ENCODE measurements at regions not wholly inside any gene's neighbourhood (a gene's known extent, or its start where the extent isn't known, plus 50 kb on each side); places are given as distances from the start of the nearest gene placed in this dataset.
A peak's percentile ranks its signal among the peaks of the same experiment; 100 is the strongest.

GRCh38 chr12:76611533-76611932 lies 52.0 kb upstream of the OSBPL8 start:
- no peak overlapping the region for H3K27ac Mint-ChIP-seq
- peaks cover 13% of the 10 kb centered on the region for H3K27me3 Mint-ChIP-seq
- no peaks in the 10 kb centered on the region for H3K9me3 Mint-ChIP-seq
- no peak overlapping the region for H3K4me3 Mint-ChIP-seq
- H3K36me3 Mint-ChIP-seq: no peaks in the 10 kb centered on the region
- no peak for ATAC-seq
- no peaks in the 10 kb centered on the region for H3K4me1 Mint-ChIP-seq

- Mint-ChIP-seq H3K4me3 (no peak overlapping the region), H3K27ac (no peak overlapping the region)
These were observed 54.8 kb upstream of the OSBPL8 start for GRCh38 chr12:76614364-76614763.

GRCh38 chr12:76618031-76618430 lies 58.5 kb upstream of the OSBPL8 start:
- H3K27ac Mint-ChIP-seq: no peak overlapping the region
- H3K4me1 Mint-ChIP-seq: no peaks in the 10 kb centered on the region
- no peak for ATAC-seq
- no peak overlapping the region for H3K4me3 Mint-ChIP-seq
- H3K9me3 Mint-ChIP-seq: no peaks in the 10 kb centered on the region
- H3K36me3 Mint-ChIP-seq: no peaks in the 10 kb centered on the region
- H3K27me3 Mint-ChIP-seq: no peaks in the 10 kb centered on the region

More at GRCh38 chr12:76614364-76614763, 54.8 kb upstream of the OSBPL8 start:
- Mint-ChIP-seq H3K9me3 (no peaks in the 10 kb centered on the region), H3K4me1 (no peaks in the 10 kb centered on the region), H3K36me3 (no peaks in the 10 kb centered on the region), H3K27me3 (no peaks in the 10 kb centered on the region)
- no peak for ATAC-seq

DNA sequence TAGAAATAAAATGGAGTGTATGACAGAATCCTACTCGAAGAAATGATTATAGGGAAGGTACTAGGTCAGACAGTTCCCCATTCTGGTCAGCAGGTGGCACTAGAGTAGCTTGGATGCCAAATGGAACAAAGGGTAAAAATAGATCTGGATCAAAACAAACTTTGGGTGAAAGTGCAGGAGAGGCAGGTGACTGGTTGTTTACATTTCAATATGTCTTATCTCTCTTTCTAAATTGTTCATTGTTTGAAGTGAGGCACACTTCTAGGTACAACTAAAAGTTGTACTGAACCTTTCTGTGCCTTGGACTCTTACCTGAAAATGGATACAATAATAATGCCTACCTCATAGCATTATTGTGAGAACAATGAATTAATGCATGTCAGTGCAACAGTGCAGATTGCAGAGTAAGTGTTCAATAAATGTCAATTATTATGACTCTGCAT lies 62.0 kb upstream of the OSBPL8 start:
- H3K4me3 Mint-ChIP-seq: no peak overlapping the region
- H3K4me1 Mint-ChIP-seq: no peaks in the 10 kb centered on the region
- peak; percentile 64 for ATAC-seq
- no peaks in the 10 kb centered on the region for H3K36me3 Mint-ChIP-seq
- no peaks in the 10 kb centered on the region for H3K9me3 Mint-ChIP-seq
- H3K27me3 Mint-ChIP-seq: no peaks in the 10 kb centered on the region
- no peak overlapping the region for H3K27ac Mint-ChIP-seq

DNA sequence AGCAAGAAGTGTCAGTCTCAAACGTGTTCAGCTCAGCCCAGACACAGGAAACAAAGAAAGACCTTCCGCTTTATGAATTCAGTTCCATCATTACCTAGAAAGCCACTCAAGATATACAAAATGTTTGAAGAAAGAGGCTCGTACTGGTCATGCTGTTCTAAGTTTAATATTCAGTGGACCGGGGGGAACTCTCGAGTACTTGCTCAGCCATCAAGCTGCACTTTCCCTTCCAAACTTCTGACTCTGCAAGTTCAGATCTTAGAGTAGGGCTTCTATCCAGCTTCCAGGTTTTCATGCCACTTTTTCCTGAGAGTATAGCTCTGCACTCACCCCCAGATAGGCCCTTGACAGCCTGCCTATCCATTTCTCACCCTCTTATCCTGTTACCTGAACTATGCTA lies 62.8 kb upstream of the OSBPL8 start:
- ATAC-seq: no peak
- H3K27ac Mint-ChIP-seq: no peak overlapping the region
- H3K4me3 Mint-ChIP-seq: no peak overlapping the region
- no peaks in the 10 kb centered on the region for H3K9me3 Mint-ChIP-seq
- H3K4me1 Mint-ChIP-seq: no peaks in the 10 kb centered on the region
- H3K27me3 Mint-ChIP-seq: no peaks in the 10 kb centered on the region
- H3K36me3 Mint-ChIP-seq: no peaks in the 10 kb centered on the region

GRCh38 chr12:76622915-76623314 lies 63.3 kb upstream of the OSBPL8 start:
- H3K4me1 Mint-ChIP-seq: no peaks in the 10 kb centered on the region
- no peaks in the 10 kb centered on the region for H3K9me3 Mint-ChIP-seq
- no peaks in the 10 kb centered on the region for H3K36me3 Mint-ChIP-seq
- no peak for ATAC-seq
- H3K27ac Mint-ChIP-seq: no peak overlapping the region
- no peak overlapping the region for H3K4me3 Mint-ChIP-seq
- H3K27me3 Mint-ChIP-seq: no peaks in the 10 kb centered on the region

DNA sequence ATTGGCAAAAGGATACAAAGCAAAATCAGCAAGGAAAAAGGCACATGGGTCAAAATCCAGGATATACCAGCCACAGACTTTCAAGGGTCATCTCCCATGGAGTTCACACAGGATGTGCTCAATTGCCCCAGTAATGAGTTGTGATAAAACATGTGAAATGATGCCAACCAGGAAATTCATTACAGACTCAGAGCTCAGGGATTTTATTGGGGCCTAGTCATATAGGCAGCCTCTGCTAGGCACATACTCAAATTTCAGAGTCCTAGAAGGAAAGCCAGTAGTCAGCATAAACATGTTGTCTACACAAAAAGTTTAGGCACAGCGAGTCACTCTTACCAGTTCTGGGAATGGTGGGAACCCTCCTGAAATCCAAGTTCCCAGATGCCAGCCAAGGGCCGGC lies 64.4 kb upstream of the OSBPL8 start:
- no peak for ATAC-seq
- no peaks in the 10 kb centered on the region for H3K27me3 Mint-ChIP-seq

GRCh38 chr12:76627346-76628135 lies 68.0 kb upstream of the OSBPL8 start:
- no peaks in the 10 kb centered on the region for H3K9me3 Mint-ChIP-seq
- no peaks in the 10 kb centered on the region for H3K36me3 Mint-ChIP-seq
- H3K4me1 Mint-ChIP-seq: peaks cover 5% of the 10 kb centered on the region
- no peak for ATAC-seq
- no peak overlapping the region for H3K27ac Mint-ChIP-seq
- H3K27me3 Mint-ChIP-seq: no peaks in the 10 kb centered on the region
- no peak overlapping the region for H3K4me3 Mint-ChIP-seq

More for the DNA sequence above, 64.4 kb upstream of the OSBPL8 start:
- no peak overlapping the region for H3K4me3 Mint-ChIP-seq
- H3K9me3 Mint-ChIP-seq: no peaks in the 10 kb centered on the region
- H3K4me1 Mint-ChIP-seq: no peaks in the 10 kb centered on the region
- H3K27ac Mint-ChIP-seq: no peak overlapping the region
- H3K36me3 Mint-ChIP-seq: no peaks in the 10 kb centered on the region

DNA sequence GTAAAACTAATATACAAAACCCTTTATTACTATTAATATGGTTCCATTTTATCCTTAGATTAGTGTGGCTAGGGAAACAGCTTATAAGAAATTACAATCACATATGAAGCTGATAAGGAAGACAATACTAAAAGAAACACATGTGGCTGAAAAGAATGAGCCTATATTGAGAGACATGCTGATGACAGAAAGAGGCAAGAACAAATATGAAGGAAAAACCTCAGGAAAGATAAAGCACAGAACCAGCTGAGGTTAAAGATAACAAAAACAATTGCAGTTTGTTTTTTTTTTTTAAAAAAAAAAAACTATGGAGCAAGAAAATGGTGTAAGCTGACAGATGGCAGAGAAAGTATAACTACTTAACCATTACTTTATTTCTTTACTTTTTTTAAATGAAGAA lies 69.2 kb upstream of the OSBPL8 start:
- no peaks in the 10 kb centered on the region for H3K27me3 Mint-ChIP-seq
- H3K36me3 Mint-ChIP-seq: no peaks in the 10 kb centered on the region
- H3K4me1 Mint-ChIP-seq: peaks cover 5% of the 10 kb centered on the region
- no peaks in the 10 kb centered on the region for H3K9me3 Mint-ChIP-seq
- H3K4me3 Mint-ChIP-seq: no peak overlapping the region
- no peak overlapping the region for H3K27ac Mint-ChIP-seq
- no peak for ATAC-seq

GRCh38 chr12:76631741-76632140 lies 72.2 kb upstream of the OSBPL8 start:
- Mint-ChIP-seq H3K27ac (no peak overlapping the region), H3K27me3 (no peaks in the 10 kb centered on the region), H3K36me3 (no peaks in the 10 kb centered on the region), H3K9me3 (no peaks in the 10 kb centered on the region), H3K4me1 (peaks cover 5% of the 10 kb centered on the region), H3K4me3 (no peak overlapping the region)
- no peak for ATAC-seq

DNA sequence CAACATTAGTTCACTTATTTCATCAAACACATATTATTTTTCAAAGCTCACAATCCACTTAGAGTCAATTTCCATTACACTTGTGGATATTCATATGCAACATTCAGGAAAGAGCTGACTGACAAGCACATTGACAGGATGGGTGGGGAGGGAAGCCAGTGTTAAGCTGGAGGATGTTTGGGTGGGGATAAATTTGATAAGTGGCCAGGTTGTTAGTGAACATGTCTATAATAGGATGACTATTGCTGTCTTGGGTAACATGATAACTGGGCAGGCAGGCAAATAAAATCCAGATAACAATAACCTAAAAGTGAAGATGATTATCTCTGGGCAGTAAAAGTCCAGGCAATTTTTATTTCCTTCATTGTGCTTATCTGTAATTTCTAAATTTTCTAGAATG lies 73.8 kb upstream of the OSBPL8 start:
- H3K4me3 Mint-ChIP-seq: no peak overlapping the region
- no peak for ATAC-seq
- peaks cover 5% of the 10 kb centered on the region for H3K4me1 Mint-ChIP-seq
- no peaks in the 10 kb centered on the region for H3K9me3 Mint-ChIP-seq
- H3K27ac Mint-ChIP-seq: no peak overlapping the region
- no peaks in the 10 kb centered on the region for H3K36me3 Mint-ChIP-seq
- no peaks in the 10 kb centered on the region for H3K27me3 Mint-ChIP-seq

GRCh38 chr12:76634133-76634532 lies 74.6 kb upstream of the OSBPL8 start:
- Mint-ChIP-seq H3K27ac (no peak overlapping the region), H3K27me3 (no peaks in the 10 kb centered on the region), H3K4me3 (no peak overlapping the region), H3K9me3 (no peaks in the 10 kb centered on the region), H3K4me1 (peaks cover 5% of the 10 kb centered on the region), H3K36me3 (no peaks in the 10 kb centered on the region)
- no peak for ATAC-seq

- H3K27ac Mint-ChIP-seq: no peak overlapping the region
- no peaks in the 10 kb centered on the region for H3K27me3 Mint-ChIP-seq
- no peak overlapping the region for H3K4me3 Mint-ChIP-seq
- no peaks in the 10 kb centered on the region for H3K4me1 Mint-ChIP-seq
- no peak for ATAC-seq
- no peaks in the 10 kb centered on the region for H3K36me3 Mint-ChIP-seq
- no peaks in the 10 kb centered on the region for H3K9me3 Mint-ChIP-seq
These were observed 76.6 kb upstream of the OSBPL8 start for GRCh38 chr12:76636121-76636692.

GRCh38 chr12:76637807-76638206 lies 78.2 kb upstream of the OSBPL8 start:
- no peak overlapping the region for H3K27ac Mint-ChIP-seq
- H3K4me3 Mint-ChIP-seq: no peak overlapping the region
- no peaks in the 10 kb centered on the region for H3K27me3 Mint-ChIP-seq
- H3K4me1 Mint-ChIP-seq: no peaks in the 10 kb centered on the region
- H3K9me3 Mint-ChIP-seq: no peaks in the 10 kb centered on the region
- H3K36me3 Mint-ChIP-seq: no peaks in the 10 kb centered on the region
- no peak for ATAC-seq

- Mint-ChIP-seq H3K27ac (no peak overlapping the region), H3K4me1 (no peaks in the 10 kb centered on the region), H3K4me3 (no peak overlapping the region), H3K27me3 (no peaks in the 10 kb centered on the region), H3K36me3 (no peaks in the 10 kb centered on the region), H3K9me3 (no peaks in the 10 kb centered on the region)
- ATAC-seq: no peak
These were observed 80.1 kb upstream of the OSBPL8 start for GRCh38 chr12:76639646-76640045.

DNA sequence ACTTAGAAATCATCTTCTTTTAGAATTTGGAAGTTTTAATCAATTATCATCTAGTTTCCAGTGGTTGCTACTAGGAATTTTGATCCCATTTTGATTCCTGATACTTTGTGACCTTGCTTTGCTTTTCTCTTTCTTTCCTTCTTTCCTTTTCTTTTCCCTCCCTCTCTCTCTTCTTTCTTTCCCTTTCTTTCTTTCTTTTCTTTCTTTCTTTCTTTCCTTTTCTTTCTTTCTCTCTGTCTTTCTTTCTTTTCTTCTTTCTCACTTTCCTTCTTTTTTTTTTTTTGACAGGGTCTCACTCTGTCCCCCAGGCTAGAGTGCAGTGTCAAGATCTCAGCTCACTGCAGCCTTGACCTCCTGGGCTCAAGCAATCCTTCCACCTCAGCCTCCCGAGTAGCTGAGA lies 81.5 kb upstream of the OSBPL8 start:
- Mint-ChIP-seq H3K9me3 (no peaks in the 10 kb centered on the region), H3K4me1 (no peaks in the 10 kb centered on the region), H3K27me3 (peaks cover 12% of the 10 kb centered on the region), H3K4me3 (no peak overlapping the region), H3K36me3 (no peaks in the 10 kb centered on the region), H3K27ac (no peak overlapping the region)
- ATAC-seq: no peak
